ENCODE measurements at regions not wholly inside any gene's neighbourhood (a gene's known extent, or its start where the extent isn't known, plus 50 kb on each side); places are given as distances from the start of the nearest gene placed in this dataset.
A peak's percentile ranks its signal among the peaks of the same experiment; 100 is the strongest.

DNA sequence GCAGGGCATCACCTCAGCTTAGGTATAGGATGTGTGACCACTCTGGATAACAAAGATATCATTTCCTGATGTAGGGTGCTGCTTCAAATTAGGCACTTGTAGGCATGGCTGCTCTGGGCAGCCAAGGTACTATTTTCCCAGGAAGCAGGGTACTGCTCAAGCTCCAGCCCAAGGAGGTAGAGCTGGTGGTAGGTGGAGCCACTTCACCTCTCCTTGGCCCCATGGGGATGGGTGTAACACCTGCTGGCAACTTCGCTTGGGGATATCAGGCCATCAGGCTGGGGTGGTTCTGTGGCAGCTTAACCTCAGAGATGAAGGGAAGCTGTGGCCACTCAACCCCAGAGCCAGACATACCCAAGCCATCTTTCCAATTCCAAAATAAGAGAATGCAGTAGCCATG is 147.1 kb upstream of the IGF1R start:
- no peak overlapping the region for H3K4me3 ChIP-seq (ENCODE audit: low read depth, low read length)
- TF ChIP-seq, protein P1, sequence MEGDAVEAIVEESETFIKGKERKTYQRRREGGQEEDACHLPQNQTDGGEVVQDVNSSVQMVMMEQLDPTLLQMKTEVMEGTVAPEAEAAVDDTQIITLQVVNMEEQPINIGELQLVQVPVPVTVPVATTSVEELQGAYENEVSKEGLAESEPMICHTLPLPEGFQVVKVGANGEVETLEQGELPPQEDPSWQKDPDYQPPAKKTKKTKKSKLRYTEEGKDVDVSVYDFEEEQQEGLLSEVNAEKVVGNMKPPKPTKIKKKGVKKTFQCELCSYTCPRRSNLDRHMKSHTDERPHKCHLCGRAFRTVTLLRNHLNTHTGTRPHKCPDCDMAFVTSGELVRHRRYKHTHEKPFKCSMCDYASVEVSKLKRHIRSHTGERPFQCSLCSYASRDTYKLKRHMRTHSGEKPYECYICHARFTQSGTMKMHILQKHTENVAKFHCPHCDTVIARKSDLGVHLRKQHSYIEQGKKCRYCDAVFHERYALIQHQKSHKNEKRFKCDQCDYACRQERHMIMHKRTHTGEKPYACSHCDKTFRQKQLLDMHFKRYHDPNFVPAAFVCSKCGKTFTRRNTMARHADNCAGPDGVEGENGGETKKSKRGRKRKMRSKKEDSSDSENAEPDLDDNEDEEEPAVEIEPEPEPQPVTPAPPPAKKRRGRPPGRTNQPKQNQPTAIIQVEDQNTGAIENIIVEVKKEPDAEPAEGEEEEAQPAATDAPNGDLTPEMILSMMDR (IDR thresholded peaks at IDR 0.05; ENCODE audit: insufficient read depth, low read length): no peak
- no peak for DNase-seq (ENCODE audit: low read depth)

DNA sequence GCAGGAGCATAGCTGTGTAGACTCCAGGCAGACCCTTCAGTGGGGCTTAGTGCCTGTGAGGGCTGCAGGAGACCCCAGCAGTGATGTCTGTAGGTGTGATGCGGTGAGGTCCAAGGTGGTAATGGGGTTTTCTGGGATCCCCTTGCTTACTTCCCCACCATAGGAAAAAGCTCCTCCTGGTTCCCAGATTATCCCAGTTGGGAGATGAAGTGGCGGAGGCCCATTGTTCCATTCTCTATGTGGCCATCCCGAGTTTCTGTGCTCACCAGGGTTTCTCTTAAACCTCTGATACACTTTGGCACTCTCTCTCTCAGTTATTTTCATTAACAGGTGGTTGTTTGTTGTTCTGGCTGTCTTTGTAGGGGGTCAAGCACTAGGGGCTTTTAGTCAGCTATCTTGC is 146.7 kb upstream of the IGF1R start:
- TF ChIP-seq, protein P1 (IDR thresholded peaks at IDR 0.05; ENCODE audit: insufficient read depth, low read length): no peak
- H3K4me3 ChIP-seq (ENCODE audit: low read depth, low read length): no peak overlapping the region
- no peak for DNase-seq (ENCODE audit: low read depth)

DNA sequence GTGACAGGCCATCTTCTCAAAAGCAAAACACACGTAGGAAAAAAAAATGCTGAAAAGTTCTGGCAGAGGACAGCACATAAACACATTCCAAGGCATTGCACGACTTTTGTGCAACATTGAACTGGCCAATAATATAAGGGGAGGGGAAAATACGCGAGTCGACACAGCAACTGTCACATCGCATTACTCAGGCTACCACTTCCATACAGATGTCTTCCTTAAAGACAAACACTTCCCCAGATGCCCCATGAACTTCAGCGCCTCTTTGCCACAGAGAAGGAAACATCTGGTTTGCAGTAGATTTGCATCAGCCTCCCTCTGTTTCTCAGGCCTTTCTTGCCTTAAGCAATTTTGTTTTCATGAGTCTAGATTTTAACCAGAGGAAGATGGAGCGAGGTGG is 144.4 kb upstream of the IGF1R start:
- TF ChIP-seq, protein P1 (IDR thresholded peaks at IDR 0.05; ENCODE audit: insufficient read depth, low read length): no peak
- no peak overlapping the region for H3K4me3 ChIP-seq (ENCODE audit: low read depth, low read length)
- peak; percentile 74 for DNase-seq (ENCODE audit: low read depth)

DNA sequence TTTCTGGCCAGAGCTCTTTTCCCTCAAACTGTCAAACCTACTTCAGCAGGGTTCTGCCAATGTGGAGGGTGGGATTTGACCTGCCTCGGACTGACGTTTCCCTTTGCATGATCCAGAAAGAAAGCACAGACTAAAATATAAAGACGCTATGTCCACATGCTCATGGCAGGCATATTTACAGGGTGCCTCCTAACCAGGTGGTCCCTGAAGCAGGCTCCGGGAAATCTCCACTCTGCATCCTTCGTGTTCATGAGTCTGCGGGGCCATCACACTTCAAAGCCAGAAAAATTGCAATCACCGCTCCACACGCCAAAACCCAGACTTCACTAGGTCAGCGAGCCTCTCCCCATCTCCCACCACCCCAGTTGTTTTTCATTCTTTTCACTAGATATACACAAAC is 143.3 kb upstream of the IGF1R start:
- no peak overlapping the region for H3K4me3 ChIP-seq (ENCODE audit: low read depth, low read length)
- TF ChIP-seq, protein P1 (IDR thresholded peaks at IDR 0.05; ENCODE audit: insufficient read depth, low read length): no peak
- no peak for DNase-seq (ENCODE audit: low read depth)

DNA sequence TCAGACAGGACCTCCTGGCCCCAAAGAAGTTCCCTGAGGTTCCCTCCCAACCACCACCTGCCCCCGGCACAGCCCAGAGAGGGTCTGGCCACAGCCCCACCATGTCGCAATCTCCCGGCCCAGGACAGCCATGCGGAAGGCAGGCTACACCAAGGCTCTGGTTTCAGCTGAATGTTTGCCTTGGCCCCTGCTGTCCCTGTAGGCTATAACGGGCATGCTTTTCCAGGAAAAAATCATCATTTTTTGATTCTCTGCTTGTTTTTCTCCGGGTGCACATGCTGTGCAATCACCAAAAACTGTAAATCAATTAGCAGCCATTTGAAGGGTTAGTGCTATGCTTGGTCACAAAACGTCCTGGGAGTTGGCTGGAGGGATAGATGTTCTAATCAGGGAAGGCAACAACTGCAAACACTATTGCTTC is 142.7 kb upstream of the IGF1R start:
- DNase-seq (ENCODE audit: low read depth): peak; percentile 20
- TF ChIP-seq, protein P1 (IDR thresholded peaks at IDR 0.05; ENCODE audit: insufficient read depth, low read length): no peak
- H3K4me3 ChIP-seq (ENCODE audit: low read depth, low read length): no peak overlapping the region

DNA sequence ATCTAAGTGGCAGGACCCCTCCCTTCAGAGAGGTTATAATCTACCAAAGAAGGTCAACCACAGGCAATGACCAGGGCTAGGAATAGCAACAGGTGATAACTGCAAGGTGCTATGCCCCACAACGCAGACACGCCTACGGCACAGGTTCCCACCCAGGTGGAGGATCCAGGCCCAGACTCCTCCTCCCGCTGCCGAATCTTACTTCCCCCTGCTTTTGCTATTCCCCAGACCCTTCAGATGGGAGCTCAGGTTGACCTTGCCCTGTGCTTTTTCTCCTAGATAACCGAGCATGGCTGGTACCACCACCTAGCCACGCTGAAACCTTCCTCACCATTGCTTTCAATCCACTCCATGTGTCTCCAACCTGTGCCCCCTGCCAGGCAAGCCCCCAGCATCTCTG is 142.2 kb upstream of the IGF1R start:
- H3K4me3 ChIP-seq (ENCODE audit: low read depth, low read length): no peak overlapping the region
- TF ChIP-seq, protein P1 (IDR thresholded peaks at IDR 0.05; ENCODE audit: insufficient read depth, low read length): no peak
- no peak for DNase-seq (ENCODE audit: low read depth)

DNA sequence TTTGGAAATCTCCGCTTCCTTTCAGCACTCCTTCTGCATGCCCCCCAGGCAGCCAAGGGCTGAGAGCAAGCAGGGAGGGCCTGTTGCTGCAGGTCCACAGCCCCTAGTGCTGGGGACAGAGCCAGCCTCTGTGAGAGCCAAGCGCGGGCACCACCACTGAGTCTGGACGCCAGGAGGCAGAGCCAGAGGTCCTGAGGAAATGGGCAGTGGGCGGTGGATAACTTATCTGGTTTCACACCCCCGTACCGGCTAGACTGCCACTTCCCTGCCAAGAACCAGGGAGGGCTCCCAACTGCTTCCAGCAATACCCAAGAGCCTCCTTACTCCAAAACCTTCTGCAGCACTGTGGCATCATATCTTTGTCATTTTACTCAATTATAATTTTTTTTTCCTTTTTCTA is 141.6 kb upstream of the IGF1R start:
- DNase-seq (ENCODE audit: low read depth): no peak
- no peak overlapping the region for H3K4me3 ChIP-seq (ENCODE audit: low read depth, low read length)
- TF ChIP-seq, protein P1 (IDR thresholded peaks at IDR 0.05; ENCODE audit: insufficient read depth, low read length): no peak
